Retinal pigment epithelial cell (primary cell): ENCODE measurements at regions not wholly inside any gene's neighbourhood (a gene's known extent, or its start where the extent isn't known, plus 50 kb on each side); places are given as distances from the start of the nearest gene placed in this dataset.
"Not testable (repeated sequence)": the region's sequence is repeated elsewhere in the genome, so short reads cannot be mapped to it uniquely, and the experiment has no call there.

ENCODE experiments used
- DNase-seq: peaks from one replicate; pipeline ENCODE4 v3.0.0-alpha.2; 2010; ENCODE audit warnings: low read depth
- H3K4me3 ChIP-seq: 2 replicates; pipeline ENCODE4 v1.5.1; 2011; ENCODE audit warnings: mild to moderate bottlenecking, low read length, control low read depth, moderate library complexity
- CTCF ChIP-seq: conservative IDR thresholded peaks from 2 replicates; pipeline ENCODE4 v1.5.1; 2011; ENCODE audit warnings: low read depth, low read length, control low read depth, inconsistent platforms

- H3K4me3 ChIP-seq, DNase-seq: not testable (repeated sequence)
Measured at GRCh38 chr1:245102149-245102548, 52.6 kb upstream of the KIF26B start.

- no peak for DNase-seq
- TF ChIP-seq CTCF: no peak
- no peak overlapping the region for H3K4me3 ChIP-seq
Measured at GRCh38 chr1:245099401-245099800, 55.4 kb upstream of the KIF26B start.

GRCh38 chr1:245098924-245099323, 55.9 kb upstream of the KIF26B start:
- no peak for TF ChIP-seq CTCF
- no peak for DNase-seq
- no peak overlapping the region for H3K4me3 ChIP-seq

- H3K4me3 ChIP-seq: no peak overlapping the region
- no peak for DNase-seq
- no peak for TF ChIP-seq CTCF
Measured at GRCh38 chr1:245096311-245097066, 58.3 kb upstream of the KIF26B start.

- H3K4me3 ChIP-seq: no peak overlapping the region
- TF ChIP-seq CTCF: no peak
- DNase-seq: no peak
Measured at GRCh38 chr1:245095903-245096302, 58.9 kb upstream of the KIF26B start.

GRCh38 chr1:245094954-245095353, 59.8 kb upstream of the KIF26B start:
- no peak for DNase-seq
- H3K4me3 ChIP-seq: no peak overlapping the region
- no peak for TF ChIP-seq CTCF

GRCh38 chr1:245094092-245094491, 60.7 kb upstream of the KIF26B start:
- no peak for TF ChIP-seq CTCF
- no peak overlapping the region for H3K4me3 ChIP-seq
- DNase-seq: no peak
